Endothelial cell (in vitro differentiated cells): ENCODE measurements at regions not wholly inside any gene's neighbourhood (a gene's known extent, or its start where the extent isn't known, plus 50 kb on each side); places are given as distances from the start of the nearest gene placed in this dataset.

Experiments
- DNase-seq: peaks from one replicate; pipeline ENCODE4 v3.0.0; 2021; ENCODE audit warnings: low spot score
- H3K27ac Mint-ChIP-seq: one replicate; pipeline ENCODE4 v1.8.0; 2021; ENCODE audit warnings: mixed read lengths, inconsistent platforms; ENCODE audit not compliant: unreplicated experiment
- H3K27me3 Mint-ChIP-seq: one replicate; pipeline ENCODE4 v1.8.0; 2021; ENCODE audit warnings: mild to moderate bottlenecking, moderate library complexity, mixed read lengths, inconsistent platforms; ENCODE audit not compliant: unreplicated experiment
- H3K36me3 Mint-ChIP-seq: one replicate; pipeline ENCODE4 v1.8.0; 2021; ENCODE audit warnings: mild to moderate bottlenecking, low read depth, mixed read lengths, inconsistent platforms; ENCODE audit not compliant: unreplicated experiment
- H3K4me1 Mint-ChIP-seq: one replicate; pipeline ENCODE4 v1.8.0; 2021; ENCODE audit warnings: mild to moderate bottlenecking, mixed read lengths, inconsistent platforms; ENCODE audit not compliant: unreplicated experiment
- H3K4me3 Mint-ChIP-seq: one replicate; pipeline ENCODE4 v1.8.0; 2021; ENCODE audit warnings: mild to moderate bottlenecking, mixed read lengths, inconsistent platforms; ENCODE audit not compliant: unreplicated experiment
- H3K9me3 Mint-ChIP-seq: one replicate; pipeline ENCODE4 v1.8.0; 2021; ENCODE audit warnings: mixed read lengths, inconsistent platforms; ENCODE audit not compliant: unreplicated experiment
- CTCF ChIP-seq: fragments of 200-600 bp; sonication (generic); IDR thresholded peaks from one replicate; pipeline ENCODE4 v1.5.0; 2021; ENCODE audit warnings: antibody characterized with exemption; ENCODE audit not compliant: unreplicated experiment

- no peaks in the 10 kb centered on the region for H3K4me1 Mint-ChIP-seq
- no peak overlapping the region for H3K27ac Mint-ChIP-seq
- H3K27me3 Mint-ChIP-seq = peaks cover 4% of the 10 kb centered on the region
- H3K9me3 Mint-ChIP-seq = no peaks in the 10 kb centered on the region
- no peak overlapping the region for H3K4me3 Mint-ChIP-seq
- no peaks in the 10 kb centered on the region for H3K36me3 Mint-ChIP-seq
- no peak for TF ChIP-seq CTCF
- no peak for DNase-seq
Observed at GRCh38 chr22:48807155-48807554, 1020.5 kb downstream of the BRD1 start.

GRCh38 chr22:48806227-48806781 lies 1021.4 kb downstream of the BRD1 start:
- Mint-ChIP-seq H3K4me1 (no peaks in the 10 kb centered on the region), H3K27me3 (peaks cover 4% of the 10 kb centered on the region), H3K27ac (no peak overlapping the region), H3K36me3 (no peaks in the 10 kb centered on the region), H3K4me3 (no peak overlapping the region), H3K9me3 (no peaks in the 10 kb centered on the region)
- TF ChIP-seq CTCF = no peak
- no peak for DNase-seq

GRCh38 chr22:48805516-48805915 lies 1022.2 kb downstream of the BRD1 start:
- Mint-ChIP-seq H3K27ac (no peak overlapping the region), H3K36me3 (no peaks in the 10 kb centered on the region), H3K9me3 (no peaks in the 10 kb centered on the region), H3K4me3 (no peak overlapping the region), H3K4me1 (no peaks in the 10 kb centered on the region), H3K27me3 (peaks cover 4% of the 10 kb centered on the region)
- no peak for TF ChIP-seq CTCF
- DNase-seq = no peak

GRCh38 chr22:48804811-48805301 lies 1022.8 kb downstream of the BRD1 start:
- Mint-ChIP-seq H3K9me3 (no peaks in the 10 kb centered on the region), H3K36me3 (no peaks in the 10 kb centered on the region), H3K4me1 (no peaks in the 10 kb centered on the region), H3K27ac (no peak overlapping the region), H3K4me3 (no peak overlapping the region), H3K27me3 (peaks cover 4% of the 10 kb centered on the region)
- no peak for TF ChIP-seq CTCF
- no peak for DNase-seq

- Mint-ChIP-seq H3K36me3 (no peaks in the 10 kb centered on the region), H3K27ac (no peak overlapping the region), H3K27me3 (peaks cover 3% of the 10 kb centered on the region), H3K9me3 (no peaks in the 10 kb centered on the region), H3K4me1 (no peaks in the 10 kb centered on the region), H3K4me3 (no peak overlapping the region)
- no peak for TF ChIP-seq CTCF
- no peak for DNase-seq
Observed at GRCh38 chr22:48803948-48804810, 1023.5 kb downstream of the BRD1 start.
